GM18868 (cell line): ENCODE measurements at regions not wholly inside any gene's neighbourhood (a gene's known extent, or its start where the extent isn't known, plus 50 kb on each side); places are given as distances from the start of the nearest gene placed in this dataset.

Experiments used
- ATAC-seq: cut with Tn5 transposase; IDR thresholded peaks from one replicate; pipeline ENCODE4 v1.9.1; 2021; ENCODE audit warnings: mild to moderate bottlenecking, moderate library complexity; ENCODE audit not compliant: unreplicated experiment

DNA sequence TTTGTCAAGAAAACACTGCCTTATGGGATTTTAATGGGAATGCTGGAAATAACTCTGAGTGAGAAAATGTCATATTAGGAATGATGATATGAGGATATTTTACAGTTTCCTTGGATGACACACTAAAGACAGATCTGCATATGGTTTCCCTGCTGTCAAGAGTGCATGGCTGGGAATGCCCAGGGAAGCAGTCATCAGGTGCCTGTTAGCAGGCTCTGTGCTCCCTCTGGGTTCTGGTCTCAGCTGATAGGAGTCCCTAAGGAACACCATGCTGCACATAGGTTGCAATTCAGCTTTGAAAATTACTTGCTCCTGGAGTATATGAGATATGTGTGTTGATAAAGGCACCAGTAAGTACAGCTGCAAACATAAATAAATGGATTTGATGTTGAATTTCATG is 1064.6 kb downstream of the TUSC7 start:
- ATAC-seq: no peak

DNA sequence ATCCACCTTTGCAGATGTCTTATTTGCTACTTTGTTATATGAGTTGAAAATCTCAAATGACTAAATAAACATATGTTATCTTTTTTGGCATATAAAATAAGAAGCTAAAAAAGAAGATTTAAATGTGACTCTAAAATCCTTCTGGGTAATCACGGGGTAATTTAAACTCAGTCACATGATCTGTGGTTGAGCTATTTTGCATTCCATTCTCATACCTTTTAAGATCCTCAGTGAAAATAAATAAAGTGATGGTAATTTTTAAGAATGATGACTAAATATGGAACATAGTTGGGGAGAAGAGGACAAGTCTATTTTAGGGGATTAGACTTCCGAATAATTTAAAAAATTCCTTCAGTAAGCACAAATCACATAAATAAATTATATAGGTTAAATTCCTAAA is 1076.8 kb downstream of the TUSC7 start:
- no peak for ATAC-seq

DNA sequence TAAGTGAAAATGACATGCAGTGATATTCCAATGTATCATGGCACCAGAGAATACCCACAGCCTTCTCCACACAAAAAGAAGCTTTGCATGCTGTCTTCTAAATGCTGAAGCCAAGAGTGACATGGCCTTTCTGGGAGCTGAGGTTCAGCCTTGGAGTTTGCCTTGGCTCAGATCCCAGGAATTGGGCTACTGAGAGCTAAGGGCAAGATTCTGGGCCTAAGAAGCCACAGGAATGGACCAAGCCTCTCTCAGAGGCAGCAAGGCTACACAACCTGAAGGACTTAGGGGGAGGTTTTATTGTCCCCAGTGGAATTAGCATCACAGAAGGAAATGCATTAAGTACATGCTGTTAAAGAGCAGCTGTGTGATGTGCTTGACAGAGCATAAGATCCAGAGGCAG is 1078.5 kb downstream of the TUSC7 start:
- no peak for ATAC-seq

- no peak for ATAC-seq
These were observed 1078.9 kb downstream of the TUSC7 start for GRCh38 chr3:117788506-117788905.

GRCh38 chr3:117790235-117790987 is 1080.8 kb downstream of the TUSC7 start:
- no peak for ATAC-seq

GRCh38 chr3:117793622-117794265 is 1084.2 kb downstream of the TUSC7 start:
- no peak for ATAC-seq

DNA sequence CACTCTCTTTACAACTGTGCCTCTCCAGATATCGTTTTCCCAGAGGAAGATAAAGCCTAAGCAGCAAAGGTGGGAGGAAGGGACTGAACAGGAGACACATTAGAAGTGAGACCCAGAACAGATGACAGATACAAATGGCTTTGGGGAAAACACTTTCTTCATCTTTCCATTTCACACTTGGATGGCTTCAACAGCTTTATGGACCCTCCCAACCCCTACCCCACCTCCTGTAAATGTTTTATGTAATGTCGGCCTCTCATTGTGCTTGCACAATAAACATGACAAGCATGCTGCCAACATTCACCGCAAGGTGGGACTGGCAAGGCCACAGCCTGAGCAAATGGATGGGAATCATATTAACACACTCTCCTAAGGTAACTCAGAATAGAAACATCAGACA is 1088.6 kb downstream of the TUSC7 start:
- ATAC-seq: no peak

GRCh38 chr3:117798687-117799386 is 1089.3 kb downstream of the TUSC7 start:
- no peak for ATAC-seq

- no peak for ATAC-seq
These were observed 1089.8 kb downstream of the TUSC7 start for GRCh38 chr3:117799387-117799735.

GRCh38 chr3:117801912-117802239 is 1092.3 kb downstream of the TUSC7 start:
- no peak for ATAC-seq

GRCh38 chr3:117809186-117810081 is 1099.9 kb downstream of the TUSC7 start:
- ATAC-seq: no peak

DNA sequence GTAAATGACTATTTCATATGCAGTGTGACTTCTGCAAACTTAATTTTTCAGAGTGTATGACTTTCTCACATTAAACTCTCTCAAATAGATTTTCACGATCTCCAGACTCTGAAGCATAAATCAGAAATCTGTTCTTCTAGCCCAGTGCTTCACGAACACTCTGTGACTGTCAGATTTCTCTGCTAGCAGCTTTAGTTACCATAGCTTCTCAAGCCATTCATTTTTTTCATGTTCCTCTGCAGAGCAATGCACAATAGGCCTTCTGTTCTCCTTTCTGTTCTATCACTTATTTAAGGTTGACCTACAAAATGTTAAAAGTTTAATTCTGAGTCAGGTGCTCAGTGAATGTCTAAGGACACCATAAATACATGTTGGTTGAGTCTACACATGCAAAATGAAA is 1102.2 kb downstream of the TUSC7 start:
- no peak for ATAC-seq

GRCh38 chr3:117814975-117815374 is 1105.4 kb downstream of the TUSC7 start:
- no peak for ATAC-seq

DNA sequence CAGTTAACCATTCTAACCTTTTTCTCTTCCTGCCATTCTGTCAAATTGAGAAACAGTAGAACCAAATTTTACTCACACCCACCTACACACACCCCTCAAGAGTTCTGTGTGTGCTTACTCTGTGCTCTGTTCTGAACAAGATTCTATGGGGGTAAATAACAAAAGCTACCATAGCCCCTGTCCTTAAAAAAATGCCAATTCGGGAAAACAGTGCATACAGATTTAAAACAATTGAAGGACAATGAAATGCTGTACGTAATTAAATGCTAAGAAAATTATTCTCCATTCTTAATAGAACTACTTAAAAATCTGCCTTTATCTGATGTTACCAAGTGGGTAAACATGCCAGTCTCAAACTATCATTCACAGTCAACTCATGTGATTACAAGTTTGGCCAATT is 1107.5 kb downstream of the TUSC7 start:
- ATAC-seq: no peak

DNA sequence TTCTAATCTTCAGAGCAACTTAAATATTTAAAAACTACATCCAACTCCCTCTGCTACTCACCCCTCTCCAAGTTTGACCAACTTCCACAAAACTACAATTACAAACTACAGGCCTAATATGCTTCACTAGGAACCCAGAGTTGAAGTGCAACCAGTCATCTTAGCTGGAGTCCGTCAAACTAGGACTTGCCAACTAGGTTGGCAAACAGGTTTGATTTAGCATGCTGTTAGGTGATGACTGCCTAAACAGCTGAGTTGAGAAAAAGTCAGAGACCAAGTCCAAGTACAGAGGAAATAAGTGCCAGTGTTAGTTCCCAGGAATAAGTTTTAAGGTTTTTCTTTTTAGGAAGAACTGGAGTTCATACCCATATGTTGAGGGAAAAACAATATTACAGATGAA is 1109.0 kb downstream of the TUSC7 start:
- no peak for ATAC-seq

- ATAC-seq: no peak
These were observed 1111.2 kb downstream of the TUSC7 start for GRCh38 chr3:117820658-117821299.

DNA sequence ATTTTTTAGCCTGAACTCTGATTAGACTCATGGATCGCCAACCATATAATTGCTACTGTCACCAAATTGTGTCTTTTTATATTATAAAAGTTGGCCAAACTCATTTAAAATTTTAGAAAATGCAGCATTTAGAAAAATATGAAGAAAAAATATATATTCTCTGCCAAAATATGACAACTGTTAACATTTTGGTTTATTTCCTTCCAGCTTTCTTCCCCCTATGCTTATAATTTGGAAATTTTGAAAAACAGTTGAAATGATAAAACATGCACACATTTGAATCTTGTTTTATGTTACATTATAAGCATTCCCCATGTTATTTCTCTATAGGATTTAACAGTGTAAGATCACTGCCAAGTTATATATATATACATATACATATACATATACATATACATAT is 1112.8 kb downstream of the TUSC7 start:
- ATAC-seq: no peak

GRCh38 chr3:117836296-117836695 is 1126.7 kb downstream of the TUSC7 start:
- ATAC-seq: no peak

- ATAC-seq: no peak
These were observed 1127.8 kb downstream of the TUSC7 start for GRCh38 chr3:117837391-117837790.

- ATAC-seq: no peak
These were observed 1132.5 kb downstream of the TUSC7 start for GRCh38 chr3:117842086-117842485.

GRCh38 chr3:117843356-117843755 is 1133.8 kb downstream of the TUSC7 start:
- ATAC-seq: no peak
